Epithelial cell of proximal tubule (primary cell): ENCODE measurements at regions not wholly inside any gene's neighbourhood (a gene's known extent, or its start where the extent isn't known, plus 50 kb on each side); places are given as distances from the start of the nearest gene placed in this dataset.

Experiments used
- DNase-seq: peaks from one replicate; pipeline ENCODE4 v3.0.0-alpha.2; 2011; ENCODE audit warnings: low read depth
- H3K4me3 ChIP-seq: 2 replicates; pipeline ENCODE4 v1.5.1; 2011; ENCODE audit warnings: low read depth, mild to moderate bottlenecking, low read length
- TF ChIP-seq, protein P1 (sequence below): conservative IDR thresholded peaks from 2 replicates; pipeline ENCODE4 v1.5.1; 2012; ENCODE audit warnings: low read depth, mild to moderate bottlenecking, low read length

DNA sequence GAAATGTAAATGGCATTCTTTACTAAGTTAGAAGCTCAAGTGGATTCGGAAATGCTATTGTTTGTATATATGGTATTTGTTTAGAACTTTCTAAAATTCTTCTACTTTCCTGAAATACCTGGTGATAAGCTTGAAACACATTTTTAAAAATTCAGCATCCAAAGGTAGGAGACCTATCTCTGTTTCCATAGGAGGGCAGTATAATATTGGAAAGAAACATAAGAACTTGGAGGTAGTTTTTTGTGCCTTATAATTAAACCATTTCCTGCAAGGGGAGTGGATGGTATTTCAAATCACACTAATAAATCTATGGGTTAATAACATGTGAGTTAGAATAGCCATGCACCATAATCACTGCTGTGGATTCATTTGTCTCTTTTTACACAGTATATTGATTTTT, 217.4 kb upstream of the AADAT start:
- no peak overlapping the region for H3K4me3 ChIP-seq
- DNase-seq: no peak
- TF ChIP-seq, protein P1, sequence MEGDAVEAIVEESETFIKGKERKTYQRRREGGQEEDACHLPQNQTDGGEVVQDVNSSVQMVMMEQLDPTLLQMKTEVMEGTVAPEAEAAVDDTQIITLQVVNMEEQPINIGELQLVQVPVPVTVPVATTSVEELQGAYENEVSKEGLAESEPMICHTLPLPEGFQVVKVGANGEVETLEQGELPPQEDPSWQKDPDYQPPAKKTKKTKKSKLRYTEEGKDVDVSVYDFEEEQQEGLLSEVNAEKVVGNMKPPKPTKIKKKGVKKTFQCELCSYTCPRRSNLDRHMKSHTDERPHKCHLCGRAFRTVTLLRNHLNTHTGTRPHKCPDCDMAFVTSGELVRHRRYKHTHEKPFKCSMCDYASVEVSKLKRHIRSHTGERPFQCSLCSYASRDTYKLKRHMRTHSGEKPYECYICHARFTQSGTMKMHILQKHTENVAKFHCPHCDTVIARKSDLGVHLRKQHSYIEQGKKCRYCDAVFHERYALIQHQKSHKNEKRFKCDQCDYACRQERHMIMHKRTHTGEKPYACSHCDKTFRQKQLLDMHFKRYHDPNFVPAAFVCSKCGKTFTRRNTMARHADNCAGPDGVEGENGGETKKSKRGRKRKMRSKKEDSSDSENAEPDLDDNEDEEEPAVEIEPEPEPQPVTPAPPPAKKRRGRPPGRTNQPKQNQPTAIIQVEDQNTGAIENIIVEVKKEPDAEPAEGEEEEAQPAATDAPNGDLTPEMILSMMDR: peak; percentile 41

DNA sequence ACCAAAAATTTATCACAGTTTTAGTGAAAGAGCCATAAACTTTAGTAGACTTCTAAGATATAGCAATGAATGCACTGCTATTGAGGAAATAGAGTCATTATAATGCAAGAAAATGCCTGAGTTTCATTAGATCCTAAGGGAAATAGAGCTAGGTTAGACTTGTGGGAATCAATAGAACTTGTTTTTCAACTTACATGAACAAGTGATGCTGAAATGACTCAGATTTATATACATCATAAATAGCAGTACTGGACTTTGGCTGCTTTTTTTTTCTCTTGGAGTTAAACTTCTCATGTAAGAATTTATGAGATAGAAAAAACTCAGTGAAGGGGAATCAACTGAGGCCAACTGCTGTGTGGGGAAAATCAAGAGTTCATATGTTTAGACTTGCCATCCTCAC, 216.5 kb upstream of the AADAT start:
- no peak overlapping the region for H3K4me3 ChIP-seq
- no peak for DNase-seq
- TF ChIP-seq, protein P1: no peak

DNA sequence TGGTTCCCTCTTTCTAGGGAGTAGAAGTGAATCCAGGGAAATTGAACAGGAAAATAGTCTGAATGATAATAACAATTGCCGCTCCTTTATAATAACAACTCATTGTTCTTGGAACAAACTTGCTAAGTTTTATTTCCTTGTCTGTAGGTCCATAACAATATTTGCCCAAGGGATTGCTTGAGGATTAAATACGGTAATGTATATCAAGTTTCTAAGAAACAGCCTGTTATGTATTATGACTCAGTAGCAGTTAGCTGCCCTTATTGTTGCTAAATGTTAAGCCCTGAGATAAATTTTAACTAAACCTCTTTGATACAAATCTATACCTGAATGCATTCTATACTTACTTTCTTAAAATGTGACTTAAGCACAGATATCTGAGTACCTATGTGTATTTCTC, 215.9 kb upstream of the AADAT start:
- DNase-seq: no peak
- TF ChIP-seq, protein P1: no peak
- H3K4me3 ChIP-seq: no peak overlapping the region

DNA sequence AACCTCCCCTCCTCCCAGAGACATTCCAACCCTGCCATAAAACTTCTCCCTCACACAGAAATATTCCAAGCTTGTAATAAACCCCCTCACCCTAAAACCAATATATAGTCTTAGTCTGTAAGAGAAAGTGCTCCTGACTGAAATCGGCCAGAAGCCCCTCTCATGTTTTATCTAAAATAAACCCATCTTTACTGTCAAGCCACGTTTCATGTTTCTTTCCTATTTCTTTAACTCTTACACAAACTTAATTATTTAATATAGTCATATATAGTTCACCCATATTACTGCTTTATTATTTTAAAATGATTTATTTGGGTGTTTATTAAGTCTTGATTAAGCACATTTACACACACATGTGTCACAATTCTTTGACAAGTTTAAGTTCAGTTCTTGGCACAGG, 191.3 kb upstream of the AADAT start:
- TF ChIP-seq, protein P1: no peak
- H3K4me3 ChIP-seq: no peak overlapping the region
- no peak for DNase-seq

DNA sequence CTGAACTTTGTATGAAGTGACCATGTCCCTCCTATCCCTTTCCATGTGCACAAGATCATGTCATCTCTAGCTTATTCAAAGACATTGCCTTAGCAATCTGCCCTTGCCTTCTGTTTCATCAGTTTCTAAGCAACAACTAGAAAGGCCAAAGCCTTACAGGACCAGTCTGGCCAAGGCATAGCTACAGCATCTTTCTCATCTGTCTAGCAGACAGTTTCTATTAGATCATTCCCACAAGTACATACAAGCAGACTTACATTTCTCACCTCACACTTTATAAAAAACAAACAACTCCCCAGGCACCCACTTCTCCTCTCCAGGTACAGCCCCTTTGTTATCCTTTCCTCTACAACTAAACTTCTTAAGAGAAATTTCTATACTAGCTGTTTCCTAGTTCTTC, 188.7 kb upstream of the AADAT start:
- H3K4me3 ChIP-seq: no peak overlapping the region
- no peak for DNase-seq
- TF ChIP-seq, protein P1: no peak

DNA sequence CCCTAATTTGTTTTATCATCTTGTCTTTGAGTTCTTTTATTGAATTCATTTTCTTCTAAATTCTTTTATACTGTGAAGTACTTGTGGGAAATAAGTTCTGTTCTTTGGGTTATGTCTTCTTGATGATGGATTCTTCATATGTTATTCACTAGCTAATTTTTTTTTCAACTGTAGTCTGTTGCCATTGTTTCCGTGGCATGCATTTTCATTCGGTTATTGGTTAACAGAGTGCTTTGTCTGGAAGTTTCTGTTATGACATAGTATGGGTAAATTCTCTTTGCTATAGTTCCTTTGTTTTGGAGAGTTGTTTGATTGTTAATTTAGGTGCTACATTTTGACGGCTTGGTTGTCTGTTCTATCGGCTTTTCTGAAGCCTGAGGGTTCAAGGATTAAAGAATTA, 184.9 kb upstream of the AADAT start:
- no peak overlapping the region for H3K4me3 ChIP-seq
- DNase-seq: peak; percentile 36
- TF ChIP-seq, protein P1: no peak

DNA sequence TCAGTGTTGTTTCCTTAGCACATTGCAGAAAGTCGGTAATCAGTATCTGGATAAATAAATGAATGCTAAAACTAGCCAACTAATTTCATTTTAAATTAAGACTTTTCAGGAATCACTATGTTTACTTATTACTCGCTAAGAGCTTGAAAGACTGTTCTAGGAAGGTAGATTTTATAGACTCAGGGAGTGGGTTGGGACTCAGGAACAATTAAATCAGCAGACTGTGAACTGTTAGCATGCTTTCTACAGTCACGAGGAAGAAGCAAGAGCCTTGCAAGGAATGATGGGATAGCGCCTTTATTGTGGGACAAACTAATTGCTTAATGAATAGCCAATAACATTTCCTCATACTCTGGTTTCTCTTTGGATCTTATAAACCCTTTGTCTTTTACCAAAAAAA, 183.2 kb upstream of the AADAT start:
- peak; percentile 16 for DNase-seq
- TF ChIP-seq, protein P1: no peak

More for the DNA sequence above, 183.2 kb upstream of the AADAT start:
- no peak overlapping the region for H3K4me3 ChIP-seq
